ENCODE measurements at regions not wholly inside any gene's neighbourhood (a gene's known extent, or its start where the extent isn't known, plus 50 kb on each side); places are given as distances from the start of the nearest gene placed in this dataset.

DNA sequence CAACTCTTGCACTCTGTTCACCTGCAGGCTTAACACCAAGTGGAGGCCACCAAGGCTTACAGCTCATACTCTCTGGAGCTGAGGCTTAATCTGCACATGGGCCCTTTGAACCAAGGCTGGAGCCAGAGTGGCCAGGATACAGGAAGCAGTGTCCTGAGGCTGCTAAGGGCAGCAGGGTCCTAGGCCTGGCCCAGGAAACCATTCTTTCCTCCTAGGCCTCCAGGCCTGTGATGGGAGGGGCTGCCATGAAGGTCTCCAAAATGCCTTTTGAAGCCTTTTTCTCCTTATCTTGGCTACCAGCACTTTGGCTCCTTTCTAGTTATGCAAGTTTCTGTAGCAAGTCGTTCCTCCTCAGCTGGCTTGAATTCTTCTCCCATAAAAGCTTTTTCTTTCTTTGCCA lies 68.0 kb upstream of the GNAI1 start:
- no peaks in the 10 kb centered on the region for H3K4me1 ChIP-seq
- intact Hi-C loops (cut with DNase I) = loop anchor here in 7 of 10 donors (10.0 kb wide), 3 partner anchors 218 to 328 kb away; no protein-coding TSS in a partner anchor
- 91 to 93% methylated on average over 1 of the region's 1 CpG for WGBS, 2 donors
- TF ChIP-seq, protein P1, sequence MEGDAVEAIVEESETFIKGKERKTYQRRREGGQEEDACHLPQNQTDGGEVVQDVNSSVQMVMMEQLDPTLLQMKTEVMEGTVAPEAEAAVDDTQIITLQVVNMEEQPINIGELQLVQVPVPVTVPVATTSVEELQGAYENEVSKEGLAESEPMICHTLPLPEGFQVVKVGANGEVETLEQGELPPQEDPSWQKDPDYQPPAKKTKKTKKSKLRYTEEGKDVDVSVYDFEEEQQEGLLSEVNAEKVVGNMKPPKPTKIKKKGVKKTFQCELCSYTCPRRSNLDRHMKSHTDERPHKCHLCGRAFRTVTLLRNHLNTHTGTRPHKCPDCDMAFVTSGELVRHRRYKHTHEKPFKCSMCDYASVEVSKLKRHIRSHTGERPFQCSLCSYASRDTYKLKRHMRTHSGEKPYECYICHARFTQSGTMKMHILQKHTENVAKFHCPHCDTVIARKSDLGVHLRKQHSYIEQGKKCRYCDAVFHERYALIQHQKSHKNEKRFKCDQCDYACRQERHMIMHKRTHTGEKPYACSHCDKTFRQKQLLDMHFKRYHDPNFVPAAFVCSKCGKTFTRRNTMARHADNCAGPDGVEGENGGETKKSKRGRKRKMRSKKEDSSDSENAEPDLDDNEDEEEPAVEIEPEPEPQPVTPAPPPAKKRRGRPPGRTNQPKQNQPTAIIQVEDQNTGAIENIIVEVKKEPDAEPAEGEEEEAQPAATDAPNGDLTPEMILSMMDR (IDR thresholded peaks at IDR 0.05) = no peak
- H3K4me3 ChIP-seq = no peak overlapping the region
- DNase-seq (no peak), ATAC-seq (no peak)
- H3K9me3 ChIP-seq = peaks cover 0 to 14% (median 6%) of the 10 kb centered on the region in 11 donors
- H3K27ac ChIP-seq = no peak overlapping the region
- no peaks in the 10 kb centered on the region for H3K27me3 ChIP-seq
- H3K36me3 ChIP-seq = no peaks in the 10 kb centered on the region

DNA sequence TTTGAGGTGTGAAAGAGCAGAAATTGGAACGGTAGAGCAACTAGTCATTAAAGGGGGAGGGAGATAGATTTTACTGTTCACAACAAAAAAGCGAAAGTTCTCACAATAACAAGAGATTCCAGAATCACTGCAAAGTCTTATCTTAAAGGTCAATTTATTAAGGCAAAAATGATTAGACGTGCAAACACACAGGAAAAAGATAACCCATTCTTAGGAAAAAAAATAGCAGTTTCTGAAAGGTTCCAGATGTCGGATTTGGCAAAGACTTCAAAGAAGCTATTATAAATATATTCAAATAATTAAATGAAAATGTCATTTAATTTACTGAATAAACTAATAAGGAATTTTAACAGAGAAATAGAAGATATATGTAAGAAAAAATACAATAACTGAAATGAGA lies 70.8 kb upstream of the GNAI1 start:
- no peak overlapping the region for H3K27ac ChIP-seq
- intact Hi-C loops (cut with DNase I) = loop anchor here in 8 of 10 donors (5.0 to 10.0 kb wide), 4 partner anchors 221 to 331 kb away; no protein-coding TSS in a partner anchor
- TF ChIP-seq, protein P1 (IDR thresholded peaks at IDR 0.05) = no peak
- H3K4me1 ChIP-seq = no peaks in the 10 kb centered on the region
- H3K27me3 ChIP-seq = no peaks in the 10 kb centered on the region
- H3K36me3 ChIP-seq = no peaks in the 10 kb centered on the region
- H3K4me3 ChIP-seq = no peak overlapping the region
- DNase-seq (no peak), ATAC-seq (no peak)
- WGBS, 2 donors = 51 to 62% methylated on average over 4 of the region's 4 CpGs
- H3K9me3 ChIP-seq = peaks cover 0 to 20% (median 6%) of the 10 kb centered on the region in 11 donors

DNA sequence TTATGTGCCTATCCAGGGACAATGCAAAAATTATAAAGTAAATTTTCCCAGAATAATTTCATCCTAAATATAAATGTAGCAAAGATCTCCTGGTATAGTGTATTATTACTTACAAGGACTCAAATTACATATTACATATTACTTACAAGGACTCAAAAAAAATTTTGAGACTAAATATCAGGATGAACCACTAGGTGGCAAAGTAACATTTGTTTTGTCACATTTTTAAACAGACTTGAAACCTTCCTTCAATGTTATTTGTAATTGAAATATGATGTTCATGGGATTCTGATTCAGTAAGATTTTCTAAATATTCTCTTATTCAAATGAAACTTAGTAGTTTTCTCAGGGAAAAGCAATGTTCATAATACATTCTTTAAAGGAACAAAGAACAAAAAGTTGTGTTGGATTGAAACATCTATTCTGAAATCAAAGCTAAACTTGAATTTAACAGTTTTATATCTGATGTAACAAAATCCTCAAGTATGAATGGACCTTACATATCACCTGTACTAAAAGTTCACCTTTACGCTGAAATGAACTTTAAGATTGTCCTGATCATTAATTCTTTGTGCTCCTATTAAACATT lies 74.3 kb upstream of the GNAI1 start:
- intact Hi-C loops (cut with DNase I) = loop anchor here in 9 of 10 donors (2.0 to 10.0 kb wide), 5 partner anchors 224 to 334 kb away; no protein-coding TSS in a partner anchor
- 87 to 92% methylated on average over 1 of the region's 1 CpG for WGBS, 2 donors
- ATAC-seq = no peak

DNA sequence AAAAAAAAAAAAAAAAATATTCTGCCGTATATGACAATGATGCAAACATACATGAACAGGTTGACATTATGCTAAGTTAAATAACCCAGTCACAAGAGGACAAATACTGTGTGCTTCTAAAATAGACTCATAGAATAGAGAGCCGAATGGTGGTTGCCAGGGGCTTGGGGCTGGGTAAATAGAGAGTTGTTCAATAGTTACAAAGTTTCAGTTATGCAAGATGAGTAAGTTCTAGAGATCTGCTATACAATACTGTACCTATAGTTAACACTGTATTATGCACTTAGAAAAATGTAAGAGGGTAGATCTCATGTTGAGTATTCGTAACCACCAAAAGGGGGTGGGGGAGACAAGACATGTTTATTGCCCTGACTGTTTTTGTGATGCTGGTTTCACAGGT lies 77.1 kb upstream of the GNAI1 start:
- no peak for ATAC-seq
- Histone ChIP-seq H3K9me3 (peaks cover 0 to 10% (median 0%) of the 10 kb centered on the region in 11 donors), H3K4me3 (no peak overlapping the region), H3K4me1 (no peaks in the 10 kb centered on the region), H3K27me3 (no peaks in the 10 kb centered on the region), H3K27ac (no peak overlapping the region), H3K36me3 (no peaks in the 10 kb centered on the region)
- WGBS, 2 donors = 89 to 90% methylated on average over 3 of the region's 3 CpGs
- no peak for DNase-seq
- intact Hi-C loops (cut with DNase I) = loop anchor here in 1 of 10 donors (5.0 kb wide), 1 partner anchor 230 kb away; no protein-coding TSS in a partner anchor
- TF ChIP-seq, protein P1 (IDR thresholded peaks at IDR 0.05) = no peak

More for the DNA sequence above, 74.3 kb upstream of the GNAI1 start:
- TF ChIP-seq, protein P1 (IDR thresholded peaks at IDR 0.05) = peak in 8 of 9 donors; percentile 32 to 68 (median 57)
- H3K9me3 ChIP-seq = peaks cover 0 to 10% (median 0%) of the 10 kb centered on the region in 11 donors
- no peaks in the 10 kb centered on the region for H3K4me1 ChIP-seq
- no peak overlapping the region for H3K27ac ChIP-seq
- H3K4me3 ChIP-seq = no peak overlapping the region
- no peaks in the 10 kb centered on the region for H3K36me3 ChIP-seq
- no peaks in the 10 kb centered on the region for H3K27me3 ChIP-seq
- no peak for DNase-seq
